DMS 273 treated with DMSO at 0.1 percent for 48 hours (cell line): ENCODE measurements at regions not wholly inside any gene's neighbourhood (a gene's known extent, or its start where the extent isn't known, plus 50 kb on each side); places are given as distances from the start of the nearest gene placed in this dataset.
"Not testable (repeated sequence)": the region's sequence is repeated elsewhere in the genome, so short reads cannot be mapped to it uniquely, and the experiment has no call there.

Experiments
- DNase-seq: peaks from one replicate; lab custom pipeline; 2025; lab: John Stamatoyannopoulos, UW

DNA sequence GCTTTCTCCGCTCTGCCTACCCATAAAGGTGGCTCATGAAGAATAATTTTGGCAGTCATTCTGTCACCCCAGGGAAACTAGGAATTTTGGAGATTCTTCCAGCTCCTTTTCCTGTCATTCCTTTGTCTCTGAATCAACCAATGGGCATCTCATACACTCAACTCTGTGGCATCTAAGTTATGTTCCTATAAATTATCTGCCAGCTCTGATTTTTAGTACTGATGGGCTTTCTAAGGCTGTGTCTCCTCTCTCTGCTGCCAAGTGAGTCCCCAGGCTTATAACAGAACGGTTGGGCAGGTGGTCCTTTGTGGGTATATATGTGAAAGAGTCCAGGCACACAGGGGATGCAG is 226.8 kb downstream of the NMUR2 start:
- no peak for DNase-seq

DNA sequence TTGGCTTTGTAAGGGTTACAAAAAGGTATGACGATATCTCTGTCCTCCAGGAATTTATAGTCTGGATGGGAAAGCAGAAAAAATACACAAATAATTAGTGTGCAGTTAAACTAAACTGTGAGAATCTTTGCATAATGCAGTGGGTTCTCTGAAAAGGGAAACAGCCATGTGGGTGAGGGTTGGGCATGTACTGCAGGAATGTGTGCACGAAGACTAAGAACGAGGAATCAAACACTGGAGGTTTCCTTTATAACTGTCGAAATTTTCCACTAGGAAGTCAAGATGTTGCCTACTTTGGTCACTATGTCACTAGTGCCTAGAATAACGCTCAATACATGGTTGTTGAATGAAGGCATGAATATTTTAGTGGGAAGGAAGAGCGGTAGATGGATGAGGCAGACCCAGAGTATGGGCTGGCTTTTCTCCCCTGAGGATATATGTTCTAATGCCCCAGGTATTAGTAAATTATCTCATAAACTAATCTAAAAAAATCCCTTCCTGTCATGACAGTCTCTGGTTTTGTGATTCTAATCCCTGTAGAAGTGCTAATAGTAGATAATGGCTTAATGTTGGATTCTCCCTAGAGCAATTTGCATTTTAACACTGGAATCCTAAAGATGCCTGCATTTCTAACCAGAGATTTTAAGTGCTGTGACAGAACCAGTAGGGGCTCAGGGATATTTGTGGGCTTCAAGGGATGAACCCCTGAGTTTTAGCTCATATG is 227.3 kb downstream of the NMUR2 start:
- no peak for DNase-seq

GRCh38 chr5:152171888-152172287 is 233.2 kb downstream of the NMUR2 start:
- DNase-seq: no peak

- DNase-seq: no peak
These were observed 234.7 kb downstream of the NMUR2 start for GRCh38 chr5:152170350-152170749.

- DNase-seq: no peak
These were observed 240.2 kb upstream of the GLRA1 start for GRCh38 chr5:152164860-152165259.

- DNase-seq: not testable (repeated sequence)
These were observed 235.2 kb upstream of the GLRA1 start for GRCh38 chr5:152159894-152160293.

DNA sequence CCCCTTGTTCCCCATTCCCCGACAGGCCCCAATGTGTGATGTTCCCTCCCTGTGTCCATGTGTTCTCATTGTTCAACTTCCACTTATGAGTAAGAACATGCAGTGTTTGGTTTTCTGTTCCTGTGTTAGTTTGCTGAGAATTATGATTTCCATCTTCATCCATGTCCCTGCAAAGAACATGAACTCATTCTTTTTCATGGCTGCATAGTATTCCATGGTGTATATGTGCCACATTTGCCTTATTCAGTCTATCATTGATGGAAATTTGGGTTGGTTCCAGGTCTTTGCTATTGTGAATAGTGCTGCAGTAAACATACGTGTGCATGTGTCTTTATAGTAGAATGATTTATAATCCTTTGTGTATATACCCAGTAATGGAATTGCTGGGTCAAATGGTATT is 229.8 kb upstream of the GLRA1 start:
- not testable (repeated sequence) for DNase-seq

DNA sequence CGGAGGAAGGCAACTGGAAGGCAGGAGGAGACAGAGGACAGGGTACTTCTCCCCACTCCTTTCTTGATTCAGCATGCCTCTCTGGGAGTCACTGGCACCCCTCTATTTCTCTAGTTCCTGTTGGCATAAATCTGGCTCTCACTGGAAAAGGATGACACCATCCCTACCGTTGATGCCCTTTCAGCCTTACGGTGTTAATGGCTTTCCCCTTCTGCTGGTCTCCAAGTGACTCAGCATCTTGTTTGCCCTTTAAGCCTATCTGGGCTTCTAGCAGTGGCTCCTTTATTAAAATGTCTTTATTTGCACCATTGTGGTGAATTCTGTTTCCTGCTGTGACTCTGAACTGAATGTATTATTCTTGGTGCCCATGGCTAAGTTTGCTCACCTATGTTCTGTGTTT is 227.3 kb upstream of the GLRA1 start:
- no peak for DNase-seq

- no peak for DNase-seq
These were observed 226.5 kb upstream of the GLRA1 start for GRCh38 chr5:152151113-152151512.

- DNase-seq: no peak
These were observed 222.6 kb upstream of the GLRA1 start for GRCh38 chr5:152147286-152147685.

- no peak for DNase-seq
These were observed 221.9 kb upstream of the GLRA1 start for GRCh38 chr5:152146566-152146965.

GRCh38 chr5:152144556-152144955 is 219.9 kb upstream of the GLRA1 start:
- no peak for DNase-seq

GRCh38 chr5:152144030-152144429 is 219.4 kb upstream of the GLRA1 start:
- DNase-seq: no peak

DNA sequence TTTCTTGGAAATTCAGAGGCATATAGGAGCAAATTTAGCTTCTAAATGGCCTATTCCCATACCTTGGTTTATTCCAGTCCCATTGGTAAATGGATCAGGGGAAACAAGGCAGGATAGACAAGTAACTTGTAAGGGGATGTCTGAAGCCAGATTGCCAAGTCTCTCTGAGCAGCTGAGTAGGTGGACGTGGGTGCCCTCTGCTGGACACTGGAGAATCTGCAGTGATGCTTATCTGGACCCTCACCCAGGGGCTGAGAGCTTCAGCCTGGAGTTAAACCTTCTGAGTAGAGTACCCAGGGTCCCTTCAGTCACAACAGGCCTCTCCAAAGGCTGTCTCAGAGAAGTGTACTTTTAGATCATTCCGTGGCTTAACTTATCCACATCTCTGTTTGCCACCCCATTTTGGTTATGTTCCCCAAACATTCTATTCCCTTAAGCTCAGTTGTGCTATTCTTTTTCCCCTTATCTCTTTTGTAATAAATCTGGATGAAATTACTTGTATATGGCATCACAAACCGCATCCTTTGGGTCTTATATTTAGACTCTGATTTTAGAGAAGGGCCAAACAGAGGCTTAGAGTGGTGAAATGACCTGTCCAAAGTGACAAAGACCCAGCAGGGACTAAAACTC is 218.3 kb upstream of the GLRA1 start:
- peak; percentile 15 for DNase-seq

DNA sequence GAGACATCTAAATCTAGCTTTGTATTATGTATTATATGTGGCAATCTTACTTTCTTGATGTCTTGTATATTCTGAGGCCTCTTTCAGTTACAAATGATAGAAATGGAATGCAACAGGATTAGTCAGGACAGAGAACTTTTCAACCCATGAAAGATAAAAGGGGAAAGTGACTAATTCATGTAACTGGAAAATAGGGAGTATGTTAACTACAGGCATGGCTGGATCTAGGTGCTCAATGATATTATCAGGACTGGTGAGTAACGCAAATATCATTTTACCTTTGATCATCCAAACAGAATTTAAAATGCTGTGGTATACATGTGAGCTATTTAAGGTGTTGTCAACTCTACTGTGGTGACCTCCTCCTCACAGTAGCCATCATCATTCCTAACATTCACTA is 215.7 kb upstream of the GLRA1 start:
- DNase-seq: no peak

DNA sequence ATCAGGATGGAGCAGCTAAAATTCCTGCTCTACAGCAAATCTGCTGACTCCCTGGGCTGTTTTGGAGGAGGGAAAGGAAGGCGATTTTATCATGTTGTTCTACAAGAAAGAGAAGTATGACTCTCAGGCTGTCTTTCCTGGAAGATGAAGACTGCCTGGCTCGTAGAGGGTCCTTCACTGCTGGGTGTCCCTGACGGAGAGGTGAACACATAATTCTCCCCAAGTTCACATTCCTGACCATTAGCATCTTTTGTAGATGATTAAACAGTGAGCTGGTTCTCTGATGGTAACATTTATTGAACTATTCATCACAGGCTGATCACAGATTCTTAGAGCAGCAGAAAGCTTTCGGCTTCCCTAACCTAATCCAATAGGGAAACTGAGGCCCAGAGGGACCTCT is 212.4 kb upstream of the GLRA1 start:
- no peak for DNase-seq

DNA sequence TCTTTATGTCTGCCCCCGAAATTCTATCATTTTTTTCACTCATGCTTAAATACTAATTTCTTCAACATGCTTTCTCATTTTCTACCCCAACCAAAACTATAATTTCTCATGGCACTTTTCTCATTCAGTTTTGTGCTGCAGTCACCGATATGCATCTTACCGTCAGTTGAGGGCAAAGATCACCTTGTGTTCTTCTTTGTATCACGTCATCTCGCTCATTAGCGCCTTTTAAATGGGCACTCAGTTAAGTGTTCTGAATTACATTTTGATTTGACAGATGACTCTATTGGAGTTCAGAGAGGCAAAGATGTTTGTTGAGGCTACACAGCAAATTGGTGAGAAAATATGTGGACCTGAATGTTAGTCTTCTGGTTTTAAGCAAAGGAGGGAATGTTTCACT is 211.7 kb upstream of the GLRA1 start:
- DNase-seq: no peak

DNA sequence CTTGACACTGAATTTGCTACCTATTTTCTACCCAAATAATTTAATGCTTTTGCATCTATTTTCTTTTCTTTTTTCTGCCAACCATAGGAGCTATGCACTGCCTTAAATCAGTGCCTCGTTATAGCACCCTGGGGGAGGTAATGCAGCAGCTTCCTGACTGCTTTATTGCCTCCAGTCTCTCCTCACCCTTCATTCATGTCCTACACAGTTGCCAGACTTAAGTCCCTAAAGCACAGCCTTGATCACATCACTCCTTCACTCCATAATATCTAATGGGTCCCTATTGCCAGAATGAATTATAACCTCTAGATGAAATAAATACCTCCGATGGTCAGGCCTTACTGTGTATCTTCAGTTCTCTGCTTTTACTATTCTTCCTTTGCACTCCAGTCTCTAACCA is 211.2 kb upstream of the GLRA1 start:
- DNase-seq: no peak

- DNase-seq: no peak
These were observed 201.1 kb upstream of the GLRA1 start for GRCh38 chr5:152125661-152126205.

DNA sequence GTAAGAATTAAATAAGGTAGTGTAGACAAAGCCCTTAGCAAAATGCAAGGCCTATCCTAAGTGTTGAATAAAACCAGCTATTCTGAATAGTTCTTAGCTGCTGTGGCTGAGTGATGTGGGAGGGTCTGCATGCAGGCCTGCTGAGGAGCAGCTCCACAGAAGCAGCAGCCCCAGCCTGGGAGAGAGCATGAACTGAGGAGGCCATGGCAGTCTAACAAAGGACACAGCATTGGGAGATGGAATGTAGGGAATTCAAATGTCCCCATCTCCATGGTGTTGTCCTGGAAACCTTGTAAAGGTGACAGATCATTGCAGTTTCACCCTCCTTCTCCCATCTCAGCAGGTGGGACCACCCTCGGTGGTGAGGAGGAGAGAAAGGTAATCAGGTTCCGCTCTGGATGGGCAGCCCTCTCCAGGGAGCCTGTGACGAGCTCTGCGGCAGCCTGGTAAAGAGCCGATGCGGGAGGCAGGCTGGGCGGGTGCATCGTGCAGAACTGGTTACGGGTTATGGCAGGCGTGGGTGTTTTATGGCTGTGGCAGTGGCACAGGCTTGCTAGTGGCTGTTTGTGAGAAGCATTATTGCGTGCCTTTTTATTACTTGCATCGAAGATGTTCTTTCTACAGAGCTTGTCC is 199.9 kb upstream of the GLRA1 start:
- no peak for DNase-seq

DNA sequence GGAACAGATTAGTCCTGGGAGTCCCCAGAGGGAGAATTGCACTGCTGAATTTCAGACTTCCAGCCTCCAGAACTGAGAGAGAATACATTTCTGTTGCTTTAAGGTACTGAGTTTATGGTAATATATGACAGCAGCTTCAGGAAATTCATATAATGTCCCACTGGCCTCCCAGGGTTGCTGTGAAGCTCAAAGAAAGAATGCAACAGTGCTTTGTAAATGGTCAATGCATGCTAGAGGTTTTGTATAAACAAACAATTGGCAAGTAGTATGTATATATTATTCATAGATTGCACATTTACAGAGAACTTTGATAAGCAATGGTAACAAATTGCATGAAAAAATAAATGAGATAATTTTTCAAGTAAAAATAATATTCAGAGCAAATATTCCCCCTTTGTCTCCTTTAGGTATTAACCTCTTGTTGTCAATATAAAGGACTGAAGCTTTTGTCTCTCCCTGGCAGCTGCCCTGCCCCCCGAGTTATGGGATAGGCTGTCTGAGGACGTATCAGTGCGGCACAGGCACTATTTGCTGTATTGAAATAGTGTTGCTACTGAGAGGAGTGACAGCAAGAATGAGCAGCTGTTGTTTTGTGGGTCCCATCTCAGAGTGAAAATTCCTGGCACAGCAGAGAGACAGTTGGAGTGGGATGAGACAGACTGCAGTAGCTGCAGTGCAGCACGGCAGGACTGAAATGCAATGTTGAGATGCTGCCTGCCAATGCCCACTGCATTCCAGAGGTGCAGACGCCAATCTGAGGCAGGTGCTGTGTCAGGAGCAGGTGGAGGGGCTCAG is 194.2 kb upstream of the GLRA1 start:
- DNase-seq: no peak

GRCh38 chr5:152116934-152117333 is 192.3 kb upstream of the GLRA1 start:
- DNase-seq: no peak
